Activated gamma-delta T cell treated with Interleukin-2 at 50 U/mL for 16 hours (primary cell): ENCODE measurements at regions not wholly inside any gene's neighbourhood (a gene's known extent, or its start where the extent isn't known, plus 50 kb on each side); places are given as distances from the start of the nearest gene placed in this dataset.

Source experiments
- DNase-seq: peaks from one replicate; pipeline ENCODE4 v3.0.0-alpha.2; 2020

- no peak for DNase-seq
These were observed 65.7 kb upstream of the KCNIP4 start for GRCh38 chr4:22014222-22014741.

- no peak for DNase-seq
These were observed 55.3 kb upstream of the KCNIP4 start for GRCh38 chr4:22003878-22004277.
